DMS79 (cell line): ENCODE measurements at regions not wholly inside any gene's neighbourhood (a gene's known extent, or its start where the extent isn't known, plus 50 kb on each side); places are given as distances from the start of the nearest gene placed in this dataset.
"Not testable (repeated sequence)": the region's sequence is repeated elsewhere in the genome, so short reads cannot be mapped to it uniquely, and the experiment has no call there.

Experiments used
- DNase-seq: peaks from one replicate; lab custom pipeline; 2025; lab: John Stamatoyannopoulos, UW

DNA sequence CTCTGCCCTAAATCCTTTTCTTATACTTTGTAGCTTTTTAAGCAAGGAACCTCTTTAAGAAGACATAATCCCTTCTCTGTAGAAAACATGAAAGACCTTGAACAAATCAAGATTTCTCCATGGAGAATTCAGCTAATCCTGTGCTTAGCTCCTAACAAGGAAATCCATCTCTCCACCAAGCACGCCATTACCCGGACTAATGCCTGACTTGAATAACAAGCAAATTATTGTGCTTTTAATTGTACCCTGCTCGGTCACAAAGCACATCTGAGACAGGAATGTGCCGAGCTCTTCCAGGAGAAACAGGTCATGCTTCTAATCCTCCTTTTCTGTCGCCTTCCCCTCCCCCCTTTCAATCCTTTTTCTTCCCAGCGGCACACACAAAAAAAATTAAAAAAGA lies 141.3 kb downstream of the PSAT1 start:
- DNase-seq, result no peak

DNA sequence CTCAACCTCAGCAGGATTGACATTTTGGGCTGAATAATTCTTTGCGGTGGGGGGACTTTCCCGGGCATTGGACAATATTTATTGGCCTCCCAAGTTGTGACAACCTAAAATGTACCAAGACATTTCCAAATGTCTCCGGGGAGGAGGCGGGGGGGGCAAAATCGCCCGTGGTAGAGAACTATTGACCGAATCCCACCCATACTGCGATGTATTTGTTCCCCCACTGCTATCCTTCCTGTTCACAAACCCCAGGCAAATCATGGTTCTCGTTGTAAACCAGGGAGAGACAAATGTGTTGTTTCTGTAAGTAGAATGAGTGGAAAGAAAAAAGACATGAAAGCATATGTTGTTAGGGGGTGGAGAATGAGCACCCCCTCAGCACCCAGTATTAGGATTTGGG lies 141.9 kb downstream of the PSAT1 start:
- no peak for DNase-seq

DNA sequence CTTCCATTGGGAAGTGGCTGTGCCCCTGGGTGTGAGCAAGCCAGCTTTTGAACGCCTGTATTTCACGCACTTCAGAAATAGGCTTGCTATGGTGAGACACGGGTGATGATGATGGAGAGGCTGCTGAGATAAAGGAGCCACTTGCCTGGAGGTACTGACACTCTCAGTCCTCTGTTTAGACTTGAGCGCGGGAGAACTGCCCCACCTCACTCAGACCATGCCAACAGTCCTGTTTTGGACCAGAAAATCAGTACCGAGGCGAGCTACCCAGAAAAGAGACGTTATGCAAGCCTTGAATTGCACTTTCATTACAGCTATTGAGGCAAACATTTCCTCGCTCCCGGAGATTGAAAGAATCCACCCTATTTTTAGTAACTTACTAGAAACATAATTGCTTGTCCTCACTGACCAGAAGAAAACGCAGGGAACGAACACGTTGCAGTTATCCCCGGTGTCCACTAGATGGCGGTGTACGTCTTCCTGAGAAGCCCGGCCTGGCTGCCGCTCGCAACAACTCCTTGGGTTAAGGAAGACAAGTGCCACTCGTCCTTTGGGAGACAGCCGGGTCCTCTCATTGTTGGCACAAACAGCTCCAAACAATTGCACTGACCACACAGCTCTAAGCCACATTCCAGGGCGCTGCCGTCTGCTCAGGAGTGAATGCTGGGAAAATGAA lies 142.4 kb downstream of the PSAT1 start:
- DNase-seq, result peak; percentile 38

DNA sequence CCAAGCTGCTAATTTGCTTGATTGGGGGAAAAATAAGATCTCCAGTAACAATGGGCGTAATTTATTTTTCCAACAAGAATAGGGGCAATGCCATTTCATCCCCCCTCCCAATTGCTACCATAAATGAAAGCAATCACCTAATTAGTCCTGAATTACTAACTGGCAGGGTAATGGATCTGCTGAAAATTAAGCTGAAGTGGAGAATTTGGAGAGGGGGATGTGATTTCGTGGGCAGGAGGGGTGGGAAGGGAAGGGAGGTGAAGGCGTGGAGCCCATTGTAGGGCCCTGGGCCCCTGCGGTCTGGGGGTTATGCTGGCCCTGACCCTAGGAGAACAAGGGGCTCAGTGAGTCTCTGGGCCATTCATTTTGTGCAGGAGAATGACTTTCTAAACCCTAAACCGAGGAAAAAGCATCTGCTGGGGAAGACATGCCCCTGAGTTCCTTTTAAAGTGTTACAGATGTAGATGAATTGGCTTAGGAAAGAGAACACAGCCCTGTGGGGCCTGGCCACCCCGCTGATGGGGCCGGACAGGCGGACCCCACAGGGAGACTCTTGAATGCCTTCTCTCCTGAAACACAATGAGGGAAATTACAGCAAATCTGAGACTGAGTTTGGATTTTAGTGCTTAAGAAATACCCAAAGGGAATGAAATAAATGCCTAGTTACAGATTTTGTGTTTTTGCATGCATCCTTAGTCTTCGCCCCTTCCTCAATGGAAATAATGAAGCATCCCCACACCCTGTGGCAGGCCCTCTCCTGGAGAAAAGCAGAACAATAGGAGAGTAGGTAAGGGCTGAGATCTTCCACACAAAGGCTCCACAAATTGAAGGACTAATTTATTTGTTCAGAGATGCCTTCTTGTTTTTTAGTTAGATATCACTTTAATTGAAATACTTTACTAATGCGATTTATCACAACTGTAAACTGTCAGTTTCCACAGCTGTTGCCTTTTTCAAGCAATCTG lies 143.2 kb downstream of the PSAT1 start:
- no peak for DNase-seq

DNA sequence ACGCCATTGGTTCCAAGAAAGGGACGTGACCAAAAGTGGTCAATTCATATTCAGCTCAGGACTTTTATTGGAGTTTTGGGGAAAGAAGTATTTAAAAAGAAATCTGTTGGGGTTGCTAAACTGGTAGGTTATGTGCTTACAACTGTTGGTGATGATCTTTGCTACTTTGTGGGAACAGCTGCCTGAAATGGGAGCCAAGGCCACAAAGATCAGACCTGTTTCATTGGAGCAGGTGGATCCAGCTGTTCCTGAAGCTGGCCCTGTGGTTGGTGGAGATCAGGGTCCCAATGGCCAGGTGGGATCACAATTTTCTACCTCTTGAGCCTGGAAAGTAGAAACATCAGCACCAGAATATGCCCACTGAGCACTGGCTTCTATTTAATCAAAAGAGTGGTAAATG lies 144.5 kb downstream of the PSAT1 start:
- no peak for DNase-seq

DNA sequence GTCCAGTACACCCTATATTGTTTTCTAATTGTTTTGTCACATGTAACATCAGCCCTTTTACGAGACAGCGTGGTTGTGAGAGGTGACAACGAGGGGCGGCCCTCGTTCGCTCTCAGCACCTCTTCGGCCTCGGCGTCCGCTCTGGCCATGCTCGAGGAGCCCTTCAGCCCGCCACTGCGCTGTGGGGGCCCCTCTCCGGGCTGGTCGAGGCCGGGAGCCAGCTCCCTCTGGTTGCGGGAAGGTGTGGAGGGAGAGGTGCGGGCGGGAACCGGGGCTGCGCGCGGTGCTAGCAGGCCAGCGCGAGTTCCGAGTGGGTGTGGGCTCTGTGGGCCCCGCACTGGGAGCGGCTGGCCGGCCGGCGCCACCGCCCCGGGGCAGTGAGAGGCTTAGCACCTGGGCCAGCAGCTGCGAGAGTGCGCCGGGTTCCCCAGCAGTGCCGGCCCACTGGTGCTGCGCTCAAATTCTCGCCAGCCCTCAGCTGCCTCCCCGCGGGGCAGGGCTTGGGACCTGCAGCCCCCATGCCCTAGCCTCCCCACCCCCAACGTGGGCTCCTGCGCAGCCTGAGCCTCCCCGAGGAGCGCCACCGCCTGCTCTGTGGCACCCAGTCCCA lies 145.0 kb downstream of the PSAT1 start:
- DNase-seq, result no peak

DNA sequence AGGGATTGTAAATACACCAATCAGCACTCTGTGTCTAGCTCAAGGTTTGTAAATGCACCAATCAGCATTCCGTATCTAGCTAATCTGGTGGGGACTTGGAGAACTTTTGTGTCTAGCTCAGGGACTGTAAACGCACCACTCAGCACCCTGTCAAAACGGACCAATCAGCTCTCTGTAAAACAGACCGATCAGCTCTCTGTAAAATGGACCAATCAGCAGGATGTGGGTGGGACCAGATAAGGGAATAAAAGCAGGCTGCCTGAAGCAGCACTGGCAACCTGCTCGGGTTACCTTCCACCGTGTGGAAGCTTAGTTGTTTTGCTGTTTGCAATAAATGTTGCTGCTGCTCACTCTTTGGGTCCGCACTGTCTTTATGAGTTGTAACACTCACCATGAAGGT lies 145.7 kb downstream of the PSAT1 start:
- DNase-seq, result not testable (repeated sequence)

DNA sequence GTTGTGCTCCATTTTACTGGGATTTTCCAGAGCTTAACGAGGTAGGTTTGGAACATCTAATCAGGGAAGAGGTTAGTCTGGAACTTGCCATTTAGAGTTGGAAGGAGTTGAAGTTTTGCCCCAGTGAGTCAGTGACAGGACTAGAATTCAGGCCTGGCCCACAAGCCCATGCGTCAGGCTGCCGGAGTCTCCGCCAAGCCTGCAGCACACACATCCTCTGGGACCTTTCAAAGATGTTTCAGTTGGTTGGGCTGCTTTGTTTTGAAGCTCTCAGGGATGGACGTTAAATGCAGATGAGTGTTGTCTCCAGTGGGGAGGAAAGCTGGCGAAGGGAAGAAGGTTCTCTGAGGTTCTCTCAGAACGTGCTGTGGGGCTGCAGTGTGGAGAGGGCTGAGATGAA lies 147.0 kb downstream of the PSAT1 start:
- DNase-seq, result no peak

DNA sequence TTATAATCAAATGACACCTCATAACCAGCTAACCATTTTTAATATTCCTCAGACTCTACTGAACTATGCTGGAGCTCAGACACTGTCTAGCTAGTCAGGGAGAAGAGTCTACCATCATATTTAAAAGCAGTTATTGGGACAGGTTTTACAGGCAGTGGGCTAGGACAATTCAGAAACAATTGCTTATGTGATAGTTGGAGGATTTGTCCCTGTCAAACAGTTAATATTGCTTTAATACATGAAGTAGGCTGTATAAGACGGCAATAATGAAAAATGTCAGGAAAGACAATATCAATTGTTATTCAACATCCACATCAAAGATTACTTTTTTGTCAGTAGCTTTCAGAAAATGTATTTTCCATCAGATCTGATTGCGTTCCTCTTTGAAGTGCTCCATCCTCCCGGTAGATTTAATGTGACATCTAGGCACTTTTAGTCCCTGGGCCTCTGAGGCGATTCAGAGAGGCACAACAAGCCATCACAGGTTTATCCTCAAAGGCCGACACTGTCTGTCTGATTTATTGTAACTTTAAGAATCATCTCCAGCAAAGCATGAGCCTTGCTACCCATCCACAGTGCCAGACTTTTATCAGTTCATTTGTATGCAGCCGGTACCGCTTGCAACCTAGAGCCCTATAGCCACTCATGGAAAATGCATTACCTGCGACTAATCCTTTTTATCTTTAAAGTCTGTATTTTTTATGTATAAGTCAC lies 152.2 kb downstream of the PSAT1 start:
- DNase-seq, result no peak

DNA sequence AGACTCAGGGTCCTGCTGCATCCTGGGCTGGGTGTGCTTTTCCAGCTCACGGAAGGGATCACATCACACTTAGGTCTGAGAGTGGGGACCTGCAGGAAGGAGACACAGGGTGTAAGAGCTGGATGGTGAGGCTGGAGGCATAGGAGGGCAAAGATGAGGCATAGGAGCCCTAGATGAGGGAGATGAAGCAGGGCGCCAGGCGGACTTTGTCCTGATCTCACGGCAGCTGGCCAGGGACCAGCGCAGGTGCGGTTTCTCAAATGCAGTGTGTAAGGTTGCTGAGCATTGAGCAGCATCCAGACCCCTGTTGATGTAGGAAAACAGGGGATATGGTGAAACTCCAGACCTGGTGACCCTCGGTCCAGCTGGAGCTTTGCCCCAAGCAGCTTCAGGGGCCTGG lies 156.5 kb downstream of the PSAT1 start:
- no peak for DNase-seq

DNA sequence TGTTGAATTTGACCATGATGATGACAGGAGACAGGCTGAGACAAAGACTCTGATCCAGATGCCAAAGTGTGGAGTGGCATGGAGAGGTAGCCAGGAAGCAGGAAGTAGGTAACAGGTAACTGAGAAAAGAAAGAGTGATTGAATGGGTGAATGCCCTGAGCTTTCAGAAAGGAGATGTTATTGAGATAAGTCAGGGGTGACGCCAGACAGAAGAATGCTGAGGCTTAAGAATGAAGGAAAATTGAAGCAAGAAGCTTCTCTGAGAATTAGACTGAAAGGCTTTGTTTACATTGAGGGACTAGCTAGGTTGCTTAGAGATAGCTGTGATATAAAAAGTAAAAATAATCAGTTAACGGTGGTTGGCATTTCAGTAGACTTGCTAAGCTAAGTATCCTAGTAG lies 165.7 kb downstream of the PSAT1 start:
- DNase-seq, result no peak

DNA sequence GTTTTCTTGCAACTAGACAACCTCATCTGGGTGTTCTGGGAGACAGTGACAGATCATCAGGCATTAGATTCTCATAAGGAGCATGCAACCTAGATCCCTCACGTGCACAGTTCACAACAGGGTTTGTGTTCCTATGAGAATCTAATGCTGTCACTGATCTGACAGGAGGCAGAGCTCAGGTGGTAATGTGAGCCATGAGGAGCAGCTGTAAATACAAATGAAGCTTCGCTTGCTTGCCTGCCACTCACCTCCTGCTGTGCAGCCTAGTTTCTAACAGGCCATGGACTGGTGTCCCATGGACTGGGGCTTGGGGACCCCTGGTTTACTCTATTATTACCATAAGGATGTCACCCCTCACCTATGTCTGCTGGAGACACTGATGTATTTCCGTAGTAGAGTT lies 166.8 kb downstream of the PSAT1 start:
- no peak for DNase-seq

DNA sequence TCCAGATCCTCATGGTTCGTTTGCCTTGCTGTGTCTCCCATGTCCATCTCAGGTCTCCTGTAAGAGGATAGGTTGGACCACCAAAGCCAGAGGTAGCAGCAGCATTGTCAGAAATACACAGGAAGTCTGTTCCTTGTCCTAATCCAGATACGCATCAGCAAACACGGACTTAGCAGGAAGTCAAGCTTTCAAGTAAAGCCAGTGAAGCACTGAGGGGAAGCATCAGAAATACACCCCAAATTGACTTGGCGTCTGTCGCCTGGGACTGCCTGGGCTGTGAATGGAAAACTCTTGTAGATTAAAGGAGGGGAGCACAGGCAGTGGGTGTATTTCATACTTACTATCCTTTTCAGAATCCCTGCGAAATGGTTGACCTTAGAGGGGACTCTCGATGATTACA lies 171.3 kb downstream of the PSAT1 start:
- DNase-seq, result no peak

DNA sequence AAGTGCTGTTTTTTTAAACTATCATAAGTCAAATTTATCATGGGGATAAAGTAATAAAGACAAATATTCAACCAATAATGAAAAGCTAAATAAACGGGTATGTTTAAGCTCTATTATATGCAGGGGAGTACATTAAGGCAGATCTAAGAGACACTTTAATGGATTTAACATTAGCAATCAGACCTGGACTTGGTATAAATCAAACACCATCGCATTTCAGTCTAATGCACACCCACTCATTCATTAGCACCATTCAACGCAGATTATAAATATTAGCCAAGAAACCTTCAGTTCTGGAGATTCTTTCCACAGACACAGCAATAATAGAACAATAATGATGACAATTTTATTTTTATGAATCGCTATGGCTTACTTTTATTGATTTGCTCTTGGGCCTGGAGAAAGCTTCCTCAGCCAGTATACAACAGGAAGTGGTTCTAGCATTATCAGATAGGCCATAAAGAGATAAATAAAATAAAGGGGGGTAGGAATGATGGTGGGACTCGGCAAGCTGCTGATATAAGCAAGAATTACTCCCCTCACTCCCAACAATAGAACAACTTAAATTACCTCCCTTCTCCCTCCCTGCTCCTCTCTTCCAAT lies 172.2 kb downstream of the PSAT1 start:
- DNase-seq, result no peak

DNA sequence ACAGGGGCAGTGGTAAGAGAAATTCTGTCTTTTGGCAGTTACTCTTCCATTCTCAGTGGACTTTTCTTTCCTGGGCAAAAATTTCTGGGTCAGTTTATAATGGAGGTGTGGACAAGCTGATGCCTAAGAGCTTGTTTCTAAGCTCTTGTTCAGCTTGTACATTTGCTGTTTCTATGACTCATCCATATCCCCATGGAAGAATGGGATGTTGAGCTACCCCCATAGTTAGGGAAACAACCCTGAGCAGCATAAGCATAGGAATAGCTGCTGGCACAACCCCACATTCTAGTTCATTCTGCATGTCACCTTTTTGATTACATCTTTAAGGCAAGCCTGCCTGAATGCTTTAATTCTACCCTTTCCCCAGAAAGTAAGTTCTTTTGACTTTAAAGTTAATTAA lies 173.3 kb downstream of the PSAT1 start:
- no peak for DNase-seq

DNA sequence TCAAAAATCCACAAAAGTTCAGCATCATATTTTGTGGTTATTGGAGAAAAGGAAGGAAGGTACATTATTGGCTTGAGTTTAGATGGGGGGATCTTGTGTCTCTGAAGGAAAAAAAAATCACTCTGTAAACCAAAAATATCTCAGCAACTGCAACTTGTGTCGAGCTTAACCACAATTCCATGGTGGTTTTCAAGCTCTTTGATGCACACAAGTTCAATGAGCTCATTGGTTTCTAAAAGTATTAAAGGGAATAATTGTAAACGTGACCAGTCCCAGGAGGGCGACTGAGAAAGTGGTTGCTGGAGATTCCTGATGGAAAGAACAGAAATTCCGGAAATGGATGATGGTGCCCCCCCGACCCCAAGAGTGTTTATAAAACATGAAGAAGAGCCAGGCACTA lies 173.8 kb downstream of the PSAT1 start:
- no peak for DNase-seq

DNA sequence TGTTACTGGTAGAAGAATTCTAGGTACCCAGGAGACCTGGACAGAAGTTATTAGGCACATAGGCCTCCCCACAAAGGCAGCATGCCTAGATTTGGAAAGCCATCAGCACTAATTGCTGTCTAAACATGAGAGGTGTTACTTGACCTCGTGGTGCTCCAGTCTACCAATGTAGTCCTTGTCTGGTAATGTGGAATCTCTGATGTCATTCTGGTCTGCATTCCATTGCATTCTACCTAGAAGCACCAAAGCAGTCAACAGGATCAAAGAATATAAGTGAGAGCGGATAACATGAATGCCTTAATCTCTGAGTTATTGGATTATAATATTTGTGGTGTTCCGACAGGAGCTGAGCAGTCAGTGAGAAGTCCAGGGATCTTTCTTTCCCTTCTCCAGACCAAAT lies 175.2 kb downstream of the PSAT1 start:
- DNase-seq, result no peak

DNA sequence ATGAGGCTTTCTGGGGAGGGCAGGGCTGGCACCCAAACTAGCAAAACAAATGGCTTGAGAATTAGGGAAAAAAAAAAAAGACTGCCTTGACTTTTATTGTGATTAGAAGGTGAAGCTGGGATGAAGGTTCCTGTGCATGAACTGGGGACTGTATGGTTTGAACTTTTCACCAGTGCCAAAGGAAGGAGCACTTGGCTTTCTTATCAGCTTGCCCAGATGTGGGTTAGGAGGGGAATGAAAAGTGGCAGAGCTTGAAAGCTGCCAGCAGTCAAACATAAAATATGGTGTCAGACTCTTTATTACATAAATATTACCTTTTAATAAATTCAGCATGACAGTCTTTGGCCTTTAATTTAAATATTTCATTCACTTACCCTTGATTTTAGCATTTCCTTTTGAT lies 182.5 kb downstream of the PSAT1 start:
- DNase-seq, result peak; percentile 16

DNA sequence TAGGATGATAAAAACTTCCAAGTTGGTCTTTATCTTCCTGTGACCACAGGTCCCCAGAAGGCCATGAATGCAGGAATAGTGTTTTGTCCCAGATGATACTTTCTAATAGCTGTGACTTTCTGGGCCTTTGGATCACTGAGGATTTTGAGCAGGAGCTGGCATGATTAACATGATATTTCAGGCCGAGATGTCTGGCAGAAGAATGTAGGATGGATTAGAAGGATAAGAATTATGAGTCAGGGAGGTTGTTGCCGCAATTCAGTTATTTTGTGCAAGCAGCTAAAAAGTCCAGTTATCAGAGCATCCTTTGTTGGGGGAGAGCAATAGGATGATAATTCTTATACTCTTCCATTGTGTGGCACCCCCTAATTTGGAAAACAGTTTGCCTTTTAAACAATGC lies 189.7 kb downstream of the PSAT1 start:
- DNase-seq, result no peak

DNA sequence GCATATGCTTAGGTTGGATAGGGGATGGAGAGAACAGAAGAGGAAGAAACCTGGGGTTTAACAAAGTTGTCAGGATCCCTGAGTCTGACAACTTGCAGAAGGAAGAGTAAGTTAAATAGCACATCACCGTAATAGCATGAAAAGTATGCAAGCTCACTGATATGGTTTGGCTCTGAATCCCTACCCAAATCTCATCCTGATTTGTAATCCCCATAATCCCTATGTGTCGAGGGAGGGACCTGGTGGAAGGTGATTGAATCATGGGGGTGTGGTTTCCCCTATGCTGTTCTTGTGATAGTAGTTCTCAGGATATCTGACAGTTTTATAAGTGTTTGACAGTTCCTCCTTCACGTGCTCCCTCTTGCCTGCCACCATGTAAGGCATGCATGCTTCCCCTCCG lies 193.3 kb downstream of the PSAT1 start:
- DNase-seq, result no peak

DNA sequence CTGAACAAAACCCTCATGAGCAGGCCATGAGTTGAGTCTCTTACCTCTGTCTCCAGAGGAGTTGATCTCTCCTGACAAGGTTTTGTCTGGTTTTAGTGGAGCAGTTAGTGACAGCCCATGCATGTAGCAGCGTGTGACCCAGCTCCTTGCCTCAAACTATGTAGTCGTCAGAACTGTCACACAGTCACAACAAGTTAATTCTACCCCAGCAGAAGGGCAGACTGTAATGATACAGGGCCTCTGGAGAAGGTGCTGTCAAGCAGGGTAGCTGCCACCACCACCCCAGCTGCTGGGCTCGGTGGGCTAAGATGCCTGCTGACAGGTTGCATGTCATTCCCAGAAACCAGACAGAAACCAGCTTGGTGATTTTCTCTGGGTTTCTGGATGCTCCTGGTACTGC lies 194.5 kb downstream of the PSAT1 start:
- no peak for DNase-seq

DNA sequence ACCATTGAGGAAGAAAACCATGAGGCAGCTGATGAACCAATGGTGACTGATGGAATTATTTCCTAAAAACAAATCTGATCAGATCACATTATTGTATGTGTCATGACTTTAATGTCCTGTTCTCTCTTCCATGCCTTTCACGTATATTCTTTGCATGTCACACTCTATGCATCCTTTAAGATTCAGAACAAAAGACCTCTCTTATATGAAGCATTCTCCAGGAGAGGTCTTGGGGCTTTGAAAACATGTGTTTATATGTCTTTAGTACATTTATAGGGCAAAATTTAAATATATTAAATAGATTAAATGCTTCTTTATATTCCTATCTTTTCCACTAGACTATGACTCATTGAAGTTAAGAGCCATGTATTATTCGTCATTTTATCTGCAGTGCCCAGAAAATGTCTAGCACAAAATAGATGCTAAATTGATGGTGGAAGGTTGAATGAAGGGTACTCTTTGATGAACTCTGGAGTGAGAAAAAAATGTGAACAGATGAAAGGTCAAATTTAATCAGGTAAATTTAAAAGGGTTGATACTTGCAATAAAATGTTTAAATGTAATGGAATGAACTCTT lies 196.3 kb downstream of the PSAT1 start:
- no peak for DNase-seq
